NCI-H128 (cell line): ENCODE measurements at regions not wholly inside any gene's neighbourhood (a gene's known extent, or its start where the extent isn't known, plus 50 kb on each side); places are given as distances from the start of the nearest gene placed in this dataset.

Experiments
- DNase-seq: peaks from one replicate; lab custom pipeline; 2025; ENCODE audit not compliant: unreplicated experiment; lab: John Stamatoyannopoulos, UW

GRCh38 chr2:205902041-205902899 lies 183.7 kb downstream of the INO80D start:
- DNase-seq = no peak

GRCh38 chr2:205901491-205901890 lies 184.5 kb downstream of the INO80D start:
- DNase-seq = no peak

- DNase-seq = no peak
These were observed 187.2 kb downstream of the INO80D start for GRCh38 chr2:205898744-205899143.

GRCh38 chr2:205895981-205896655 lies 189.9 kb downstream of the INO80D start:
- DNase-seq = no peak

- DNase-seq = no peak
These were observed 193.2 kb downstream of the INO80D start for GRCh38 chr2:205892665-205893259.

- DNase-seq = peak; percentile 55
These were observed 193.7 kb downstream of the INO80D start for GRCh38 chr2:205892251-205892655.

- DNase-seq = no peak
These were observed 196.9 kb downstream of the INO80D start for GRCh38 chr2:205889114-205889513.

- no peak for DNase-seq
These were observed 198.3 kb downstream of the INO80D start for GRCh38 chr2:205887637-205888036.

- no peak for DNase-seq
These were observed 200.4 kb downstream of the INO80D start for GRCh38 chr2:205885492-205886099.

- DNase-seq = no peak
These were observed 201.7 kb downstream of the NRP2 start for GRCh38 chr2:205883965-205884364.

- DNase-seq = no peak
These were observed 200.6 kb downstream of the NRP2 start for GRCh38 chr2:205882806-205883425.

GRCh38 chr2:205880048-205880447 lies 197.7 kb downstream of the NRP2 start:
- no peak for DNase-seq

GRCh38 chr2:205878999-205879762 lies 196.9 kb downstream of the NRP2 start:
- peak; percentile 47 for DNase-seq

- no peak for DNase-seq
These were observed 195.2 kb downstream of the NRP2 start for GRCh38 chr2:205877496-205877895.

GRCh38 chr2:205876127-205876526 lies 193.8 kb downstream of the NRP2 start:
- DNase-seq = no peak

- DNase-seq = no peak
These were observed 190.4 kb downstream of the NRP2 start for GRCh38 chr2:205872716-205873115.

GRCh38 chr2:205869439-205869838 lies 187.1 kb downstream of the NRP2 start:
- DNase-seq = no peak

- no peak for DNase-seq
These were observed 186.6 kb downstream of the NRP2 start for GRCh38 chr2:205868773-205869333.

- DNase-seq = no peak
These were observed 185.8 kb downstream of the NRP2 start for GRCh38 chr2:205868053-205868452.

GRCh38 chr2:205867371-205867770 lies 185.1 kb downstream of the NRP2 start:
- DNase-seq = no peak
